Epithelial cell of esophagus (primary cell): ENCODE measurements at regions not wholly inside any gene's neighbourhood (a gene's known extent, or its start where the extent isn't known, plus 50 kb on each side); places are given as distances from the start of the nearest gene placed in this dataset.
"Not testable (repeated sequence)": the region's sequence is repeated elsewhere in the genome, so short reads cannot be mapped to it uniquely, and the experiment has no call there.

ENCODE experiments used
- DNase-seq: peaks from one replicate; pipeline ENCODE4 v3.0.0; 2010; ENCODE audit warnings: low read depth
- H3K4me3 ChIP-seq: 2 replicates; pipeline ENCODE4 v1.5.1; 2011; ENCODE audit warnings: mild to moderate bottlenecking, low read length, control low read depth
- CTCF ChIP-seq: IDR thresholded peaks from 2 replicates; pipeline ENCODE4 v1.5.1; 2011; ENCODE audit warnings: low read depth, mild to moderate bottlenecking, low read length, control low read depth, inconsistent platforms; ENCODE audit not compliant: insufficient read depth; ENCODE audit errors: missing control alignments

GRCh38 chr6:126721581-126722160 lies 381.8 kb downstream of the CENPW start:
- TF ChIP-seq CTCF: no peak
- DNase-seq: peak; percentile 95
- no peak overlapping the region for H3K4me3 ChIP-seq

GRCh38 chr6:126722411-126722810 lies 382.5 kb downstream of the CENPW start:
- TF ChIP-seq CTCF: no peak
- H3K4me3 ChIP-seq: no peak overlapping the region
- DNase-seq: no peak

GRCh38 chr6:126723541-126724170 lies 383.7 kb downstream of the CENPW start:
- no peak for DNase-seq
- H3K4me3 ChIP-seq: no peak overlapping the region
- TF ChIP-seq CTCF: no peak

- no peak for TF ChIP-seq CTCF
- DNase-seq: no peak
- no peak overlapping the region for H3K4me3 ChIP-seq
Observed at GRCh38 chr6:126724821-126725220, 384.9 kb downstream of the CENPW start.

- H3K4me3 ChIP-seq, DNase-seq: not testable (repeated sequence)
Observed at GRCh38 chr6:126726454-126726853, 386.5 kb downstream of the CENPW start.

- no peak for TF ChIP-seq CTCF
- H3K4me3 ChIP-seq: no peak overlapping the region
- no peak for DNase-seq
Observed at GRCh38 chr6:126738146-126738545, 380.3 kb upstream of the RSPO3 start.

GRCh38 chr6:126738641-126739040 lies 379.8 kb upstream of the RSPO3 start:
- H3K4me3 ChIP-seq: no peak overlapping the region
- TF ChIP-seq CTCF: no peak
- DNase-seq: no peak
